ENCODE measurements at regions not wholly inside any gene's neighbourhood (a gene's known extent, or its start where the extent isn't known, plus 50 kb on each side); places are given as distances from the start of the nearest gene placed in this dataset.

GRCh38 chr3:4224331-4224730, 78.8 kb upstream of the SETMAR start:
- DNase-seq = no peak
- no peak overlapping the region for H3K27ac ChIP-seq (ENCODE audit: low read depth in 2 of 2, low read length in 1 of 2)
- no peaks in the 10 kb centered on the region for H4K20me1 ChIP-seq (ENCODE audit: insufficient read depth)
- no peak overlapping the region for H3K4me3 ChIP-seq (ENCODE audit: low read depth in 2 of 2, low read length in 1 of 2)
- H3K4me1 ChIP-seq (ENCODE audit: control insufficient read depth in 1 of 2, insufficient read depth in 2 of 2, low read depth in 1 of 2, low read length in 1 of 2) = no peaks in the 10 kb centered on the region
- no peak overlapping the region for H3K4me2 ChIP-seq
- no peaks in the 10 kb centered on the region for H3K79me2 ChIP-seq (ENCODE audit: insufficient read depth)
- H3F3A ChIP-seq (replicated peaks; ENCODE audit: insufficient read depth) = no peaks in the 10 kb centered on the region
- no peaks in the 10 kb centered on the region for H3K9me3 ChIP-seq
- H3K9ac ChIP-seq = no peak overlapping the region
- no peak overlapping the region for H2AFZ ChIP-seq (ENCODE audit: low read depth)
- H3K27me3 ChIP-seq (ENCODE audit: insufficient read depth) = no peaks in the 10 kb centered on the region
- TF ChIP-seq MEF2A (IDR thresholded peaks at IDR 0.05; ENCODE audit: borderline replicate concordance, low read depth) = no peak
- TF ChIP-seq NFIC (IDR thresholded peaks at IDR 0.05; ENCODE audit: borderline replicate concordance) = no peak
- no peak for TF ChIP-seq PBX3 (IDR thresholded peaks at IDR 0.05)
- H3K36me3 ChIP-seq (replicated peaks in 1 of 2; ENCODE audit: control insufficient read depth in 1 of 2, insufficient read depth in 2 of 2, low read length in 1 of 2) = no peaks in the 10 kb centered on the region
- ChIA-PET CTCF (no interaction called here), POLR2A (no interaction called here)
- H3K9me2 ChIP-seq = no peaks in the 10 kb centered on the region

- Histone ChIP-seq H3K9me2 (no peaks in the 10 kb centered on the region), H2AFZ (ENCODE audit: low read depth) (no peak overlapping the region), H3K4me3 (ENCODE audit: low read depth in 2 of 2, low read length in 1 of 2) (no peak overlapping the region), H3K4me1 (ENCODE audit: control insufficient read depth in 1 of 2, insufficient read depth in 2 of 2, low read depth in 1 of 2, low read length in 1 of 2) (no peaks in the 10 kb centered on the region), H3K27ac (ENCODE audit: low read depth in 2 of 2, low read length in 1 of 2) (no peak overlapping the region), H3K27me3 (ENCODE audit: insufficient read depth) (no peaks in the 10 kb centered on the region), H3K36me3 (replicated peaks in 1 of 2; ENCODE audit: control insufficient read depth in 1 of 2, insufficient read depth in 2 of 2, low read length in 1 of 2) (no peaks in the 10 kb centered on the region), H3K79me2 (ENCODE audit: insufficient read depth) (no peaks in the 10 kb centered on the region), H3K4me2 (no peak overlapping the region), H3K9me3 (no peaks in the 10 kb centered on the region), H4K20me1 (ENCODE audit: insufficient read depth) (no peaks in the 10 kb centered on the region), H3F3A (replicated peaks; ENCODE audit: insufficient read depth) (no peaks in the 10 kb centered on the region), H3K9ac (no peak overlapping the region)
- TF ChIP-seq RFX5 (IDR thresholded peaks at IDR 0.05; ENCODE audit: low read length) = no peak
- POLR2A ChIA-PET = no interaction called here
- no peak for DNase-seq
- CTCF ChIA-PET = no interaction called here
Observed at GRCh38 chr3:4225005-4225471, 78.1 kb upstream of the SETMAR start.

- Histone ChIP-seq H3K9me2 (no peaks in the 10 kb centered on the region), H3K27ac (ENCODE audit: low read depth in 2 of 2, low read length in 1 of 2) (no peak overlapping the region), H2AFZ (ENCODE audit: low read depth) (no peak overlapping the region), H3K4me1 (ENCODE audit: control insufficient read depth in 1 of 2, insufficient read depth in 2 of 2, low read depth in 1 of 2, low read length in 1 of 2) (no peaks in the 10 kb centered on the region), H3K4me2 (no peak overlapping the region), H3K9me3 (no peaks in the 10 kb centered on the region), H4K20me1 (ENCODE audit: insufficient read depth) (no peaks in the 10 kb centered on the region), H3K4me3 (ENCODE audit: low read depth in 2 of 2, low read length in 1 of 2) (no peak overlapping the region), H3K27me3 (ENCODE audit: insufficient read depth) (no peaks in the 10 kb centered on the region), H3F3A (replicated peaks; ENCODE audit: insufficient read depth) (no peaks in the 10 kb centered on the region), H3K79me2 (ENCODE audit: insufficient read depth) (no peaks in the 10 kb centered on the region), H3K9ac (no peak overlapping the region), H3K36me3 (replicated peaks in 1 of 2; ENCODE audit: control insufficient read depth in 1 of 2, insufficient read depth in 2 of 2, low read length in 1 of 2) (no peaks in the 10 kb centered on the region)
- ChIA-PET CTCF (no interaction called here), POLR2A (no interaction called here)
- DNase-seq = no peak
- 0% methylated on average over 2 of the region's 2 CpGs for WGBS (ENCODE audit: low lambda C conversion rate)
- TF ChIP-seq FOXJ3 (CRISPR knock-in tag; IDR thresholded peaks at IDR 0.05) = no peak
- no peak for TF ChIP-seq EP300 (IDR thresholded peaks at IDR 0.05; ENCODE audit: borderline replicate concordance in 1 of 2, low read depth in 1 of 2, low read length in 1 of 2)
- no peak for TF ChIP-seq RAD21 (IDR thresholded peaks at IDR 0.05; ENCODE audit: low read length)
- no peak for TF ChIP-seq POLR2AphosphoS5 (IDR thresholded peaks at IDR 0.05; ENCODE audit: low read depth, low read length)
- TF ChIP-seq SMC3 (IDR thresholded peaks at IDR 0.05; ENCODE audit: low read depth, low read length) = no peak
- TF ChIP-seq YY1 (IDR thresholded peaks at IDR 0.05; ENCODE audit: low read depth) = no peak
- no peak for TF ChIP-seq TCF12 (IDR thresholded peaks at IDR 0.05)
- TF ChIP-seq TAF1 (IDR thresholded peaks at IDR 0.05; ENCODE audit: borderline replicate concordance, low read depth, low read length) = no peak
- no peak for TF ChIP-seq USF2 (IDR thresholded peaks at IDR 0.05; ENCODE audit: borderline replicate concordance, low read depth, low read length)
- no peak for TF ChIP-seq RCOR1 (IDR thresholded peaks at IDR 0.05; ENCODE audit: low read length)
- TF ChIP-seq REST (IDR thresholded peaks at IDR 0.05; ENCODE audit: low read depth, low read length) = no peak
Observed at GRCh38 chr3:4228295-4228694, 74.9 kb upstream of the SETMAR start.
